ENCODE measurements at regions not wholly inside any gene's neighbourhood (a gene's known extent, or its start where the extent isn't known, plus 50 kb on each side); places are given as distances from the start of the nearest gene placed in this dataset.

DNA sequence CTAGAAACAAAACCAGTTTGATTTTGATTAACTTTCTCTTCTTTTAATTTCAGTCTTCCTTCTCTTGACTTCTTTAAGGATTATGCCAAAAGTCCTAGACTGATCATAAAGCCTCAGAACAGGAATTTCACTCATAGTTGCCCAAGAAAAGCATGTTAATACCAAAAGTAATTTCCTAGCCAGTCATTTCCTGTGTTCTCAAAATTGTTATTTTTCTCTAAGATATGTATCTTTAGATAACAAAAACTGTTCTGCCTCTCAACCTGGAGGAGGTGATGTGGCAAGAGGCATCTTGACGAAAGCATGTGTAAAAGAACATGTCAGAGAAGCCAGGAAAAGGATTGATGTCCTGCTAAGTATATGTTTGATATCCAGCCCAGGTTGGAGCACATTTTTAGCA, 78.0 kb upstream of the IPO9 start:
- no peak for DNase-seq

DNA sequence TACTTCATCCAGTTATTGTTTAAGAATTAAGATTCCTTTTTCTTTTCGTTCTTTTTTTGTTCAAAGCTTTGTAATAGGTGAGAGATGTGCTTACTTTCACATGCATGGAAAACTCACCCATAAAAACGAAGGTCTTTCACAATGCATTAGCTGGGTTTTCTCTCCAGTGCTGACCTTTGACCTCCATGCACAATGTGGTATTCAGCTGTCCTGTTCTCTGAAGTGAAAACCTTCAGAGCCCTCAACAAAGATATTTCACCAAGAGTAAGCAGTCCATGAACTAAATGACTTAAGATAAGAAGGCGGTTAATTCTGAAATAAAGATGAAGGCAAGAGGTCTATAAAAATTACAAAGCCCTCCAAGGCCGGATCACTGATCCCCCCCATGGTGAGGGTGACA, 77.1 kb upstream of the IPO9 start:
- DNase-seq, result no peak

DNA sequence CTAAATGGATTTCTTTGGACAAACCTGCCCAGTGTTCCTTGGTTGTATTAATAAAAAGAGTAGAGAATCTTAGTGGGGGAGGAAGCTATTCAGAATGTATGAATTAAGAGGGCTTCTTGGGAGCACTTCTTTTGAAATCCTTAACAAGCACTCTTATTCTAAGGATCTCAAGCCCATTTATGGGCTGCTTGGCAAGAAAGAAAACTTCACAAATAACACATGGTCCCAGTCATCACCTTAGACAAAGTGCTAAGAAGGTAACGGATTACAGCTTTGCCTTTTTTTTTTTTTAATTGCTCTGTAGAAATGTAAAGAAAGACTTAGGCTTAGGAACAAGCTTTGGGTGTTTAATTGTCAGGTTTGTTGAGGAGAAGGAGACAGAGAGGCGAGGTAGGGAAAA, 76.6 kb upstream of the IPO9 start:
- DNase-seq, result no peak

DNA sequence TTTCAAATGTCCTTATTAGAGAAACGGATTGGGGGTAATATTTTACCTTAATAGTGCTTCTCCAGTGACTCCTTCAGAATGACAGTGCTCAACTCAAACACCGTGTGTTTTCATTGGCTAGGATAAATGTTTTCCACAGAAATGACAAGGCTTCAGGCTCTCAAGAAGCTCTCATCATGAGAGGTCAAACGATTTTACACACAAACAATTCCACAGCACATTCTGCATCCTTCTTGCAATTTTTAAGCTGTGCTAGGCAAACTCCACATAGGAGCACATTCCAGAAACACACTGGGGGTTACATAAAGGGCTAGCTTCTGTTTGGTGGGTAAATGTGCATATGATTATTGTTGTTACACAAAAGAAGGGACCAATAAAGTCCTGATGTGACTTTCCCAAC, 75.5 kb upstream of the IPO9 start:
- no peak for DNase-seq

DNA sequence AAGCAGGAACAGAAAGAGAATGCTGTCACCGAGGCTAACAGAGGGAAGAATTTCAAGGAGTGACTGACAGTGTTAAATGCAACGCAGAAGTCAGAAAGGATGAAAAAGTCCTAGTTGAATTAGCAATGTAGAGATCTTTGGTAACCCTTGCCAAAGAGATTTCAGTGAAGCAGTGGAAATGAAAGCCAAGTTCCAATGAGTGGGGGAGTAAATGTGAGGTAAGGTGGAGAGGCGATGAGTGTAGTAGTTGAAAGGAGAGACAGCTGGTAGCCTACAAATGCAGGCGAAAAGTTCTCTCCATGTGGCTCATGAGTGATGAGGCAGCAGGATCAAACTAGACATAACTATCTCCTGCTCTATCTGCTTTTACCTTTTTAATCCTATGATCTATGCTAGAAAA, 74.6 kb upstream of the IPO9 start:
- DNase-seq, result no peak

DNA sequence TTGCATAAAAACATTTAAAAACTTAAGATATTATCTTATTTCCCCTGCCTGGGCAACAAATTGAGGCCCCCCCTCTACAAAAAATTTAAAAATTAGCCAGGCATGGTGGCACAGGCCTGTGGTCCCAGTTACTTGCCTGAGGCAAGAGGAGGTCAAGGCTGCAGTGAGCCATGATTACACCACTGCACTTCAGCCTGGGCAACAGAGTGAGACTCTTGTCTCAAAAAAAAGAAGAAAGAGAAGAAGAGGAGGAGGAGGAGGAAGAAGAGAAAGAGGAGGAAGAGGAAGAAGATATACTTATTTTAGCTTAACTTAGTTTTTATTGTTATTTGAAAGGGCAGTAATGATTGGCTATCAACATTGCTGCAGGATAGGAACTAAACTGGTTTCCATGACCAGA, 73.8 kb upstream of the IPO9 start:
- DNase-seq, result no peak

DNA sequence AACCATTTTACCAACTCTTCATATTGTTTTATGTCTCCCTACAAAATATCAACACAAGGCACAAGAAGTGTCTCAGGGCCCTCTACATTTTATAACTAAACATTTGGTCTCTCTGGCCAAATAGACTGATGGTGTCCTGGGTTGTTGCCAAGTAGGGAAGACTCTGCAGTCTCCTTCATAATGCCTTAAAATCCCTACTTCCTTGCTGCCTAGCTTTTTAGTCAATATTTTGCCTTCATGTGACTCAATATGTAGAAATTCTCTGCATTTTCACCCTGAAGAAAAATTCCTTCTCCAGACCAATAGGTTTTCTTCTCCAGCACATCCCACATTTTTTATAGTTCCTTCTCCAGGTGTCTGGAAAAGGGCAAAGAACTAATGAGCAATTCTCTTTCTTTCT, 72.6 kb upstream of the IPO9 start:
- no peak for DNase-seq

DNA sequence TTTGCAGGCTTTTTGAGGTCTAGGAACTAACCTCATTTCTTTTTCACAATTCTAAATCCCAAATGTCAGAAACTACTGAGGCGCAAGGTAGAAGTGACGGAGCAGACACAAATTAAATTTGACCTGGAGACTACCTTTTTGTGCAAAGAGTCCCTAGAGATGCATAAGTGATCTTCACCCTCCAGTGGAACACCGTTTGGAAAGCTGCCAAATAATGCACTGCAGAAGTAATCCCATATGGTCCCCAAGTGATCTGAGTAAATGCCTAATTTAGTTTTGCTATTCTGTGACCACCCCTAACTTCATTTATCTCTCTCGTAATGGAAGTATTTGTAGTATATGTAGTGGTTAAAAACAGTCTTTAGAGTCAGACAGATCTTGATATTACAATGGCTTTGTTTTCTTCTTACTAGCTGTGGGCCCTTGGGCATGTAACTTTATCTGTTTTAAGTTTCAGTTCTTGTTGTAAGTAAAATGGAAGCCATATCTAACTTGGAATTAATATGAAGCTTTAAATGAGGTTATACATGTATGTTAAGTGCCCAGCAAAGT, 70.4 kb upstream of the IPO9 start:
- DNase-seq, result no peak

DNA sequence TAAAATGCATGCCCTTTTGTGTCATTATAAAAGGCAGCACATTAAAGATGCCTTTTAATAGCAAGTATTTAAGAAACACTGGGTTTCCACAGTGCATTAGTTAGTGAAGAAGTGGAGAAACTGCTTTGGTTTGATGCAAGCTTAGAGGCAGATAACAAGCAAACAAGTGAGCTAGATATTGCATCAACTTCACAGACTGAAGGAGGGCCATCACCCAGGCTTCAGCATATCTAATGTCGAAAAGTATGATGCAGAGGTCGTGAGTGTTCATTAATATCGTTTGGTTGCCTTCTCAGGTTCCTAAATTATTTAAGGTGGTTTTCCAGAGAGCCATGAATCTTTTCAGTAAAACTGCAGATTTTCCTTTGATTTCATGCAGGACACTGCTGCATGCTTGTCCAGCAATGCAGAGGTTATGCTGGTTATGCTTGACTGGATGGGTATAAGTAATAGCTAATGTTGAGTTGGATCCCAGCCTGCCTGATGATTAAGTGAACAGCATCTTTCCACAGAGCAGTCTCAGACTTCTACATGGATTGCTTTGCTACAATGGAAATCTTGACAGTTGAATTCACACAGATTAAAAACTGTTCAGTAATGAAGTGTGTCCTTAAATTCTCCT, 69.7 kb upstream of the IPO9 start:
- no peak for DNase-seq

DNA sequence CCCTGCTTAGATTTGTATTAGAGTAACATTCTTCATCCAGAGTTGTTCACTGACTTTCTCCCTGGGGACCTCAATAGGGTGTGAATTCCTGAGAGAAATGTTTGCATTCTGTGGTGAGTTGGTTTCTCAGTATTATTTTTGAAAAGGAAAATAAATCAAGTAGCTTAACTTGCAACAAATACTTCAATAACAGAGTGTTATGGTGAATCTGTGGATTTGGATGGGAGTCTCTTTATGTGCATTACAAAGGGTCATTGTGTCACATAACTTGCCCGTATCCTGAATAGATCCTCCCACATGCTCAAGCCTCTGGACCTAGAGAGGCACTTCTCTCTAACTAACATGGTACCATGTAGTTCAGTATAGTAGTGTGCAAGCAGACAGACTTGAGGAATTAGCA, 68.4 kb upstream of the IPO9 start:
- DNase-seq, result no peak

DNA sequence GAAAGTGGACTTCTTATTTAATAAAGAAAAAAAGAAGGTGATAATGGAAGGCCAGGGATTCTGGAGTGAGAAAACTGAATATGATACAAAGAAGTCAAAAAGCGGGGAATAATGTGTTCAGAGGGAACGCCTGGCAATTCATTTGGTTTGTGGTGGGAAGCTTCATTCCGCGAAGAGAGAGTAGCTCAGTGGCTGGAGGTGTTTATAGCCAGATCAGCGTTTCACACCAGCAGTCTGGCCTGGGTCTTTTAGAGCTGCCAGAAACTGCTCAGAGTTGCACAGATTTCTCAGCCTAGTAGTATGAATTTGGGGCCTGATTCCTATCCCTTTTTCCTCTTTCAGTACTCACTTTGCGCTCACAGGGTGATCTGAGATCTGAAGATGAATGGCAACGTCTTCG, 67.8 kb upstream of the IPO9 start:
- DNase-seq, result no peak

DNA sequence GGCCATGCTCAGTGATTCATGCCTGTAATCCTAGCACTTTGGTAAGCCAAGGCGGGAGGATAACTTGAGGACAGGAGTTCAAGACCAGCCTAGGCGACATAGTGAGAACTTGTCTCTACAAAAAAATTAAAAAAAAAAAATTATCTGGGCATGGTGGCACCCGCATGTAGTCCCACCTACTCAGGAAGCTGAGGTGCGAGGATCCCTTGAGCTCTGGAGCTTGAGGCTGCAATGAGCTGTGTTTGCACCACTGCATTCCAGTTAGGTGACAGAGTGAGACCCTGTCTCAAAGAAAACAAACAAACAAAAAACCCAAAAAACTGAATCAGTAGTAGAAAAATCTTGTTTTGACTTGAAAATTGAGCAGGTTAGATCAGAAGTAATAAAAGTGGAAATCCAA, 67.1 kb upstream of the IPO9 start:
- no peak for DNase-seq

DNA sequence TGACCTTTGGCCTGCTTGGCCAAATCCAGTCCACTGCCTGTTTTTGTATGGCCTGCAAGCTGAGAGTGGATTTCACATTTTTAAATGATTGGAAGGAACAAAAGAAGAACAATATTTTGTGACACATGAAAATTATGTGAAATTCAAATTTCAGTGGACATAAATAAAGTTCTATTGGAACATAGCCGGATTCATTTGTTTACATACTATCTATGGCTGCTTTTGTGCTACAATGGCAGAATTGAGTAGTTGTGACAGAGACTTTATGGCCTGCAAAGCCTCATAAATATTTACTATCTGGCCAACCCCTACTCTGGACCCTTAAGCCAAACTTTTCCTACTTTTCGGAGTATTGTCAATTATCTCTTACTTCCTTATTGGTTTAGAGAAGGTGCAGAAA, 66.6 kb upstream of the IPO9 start:
- no peak for DNase-seq

DNA sequence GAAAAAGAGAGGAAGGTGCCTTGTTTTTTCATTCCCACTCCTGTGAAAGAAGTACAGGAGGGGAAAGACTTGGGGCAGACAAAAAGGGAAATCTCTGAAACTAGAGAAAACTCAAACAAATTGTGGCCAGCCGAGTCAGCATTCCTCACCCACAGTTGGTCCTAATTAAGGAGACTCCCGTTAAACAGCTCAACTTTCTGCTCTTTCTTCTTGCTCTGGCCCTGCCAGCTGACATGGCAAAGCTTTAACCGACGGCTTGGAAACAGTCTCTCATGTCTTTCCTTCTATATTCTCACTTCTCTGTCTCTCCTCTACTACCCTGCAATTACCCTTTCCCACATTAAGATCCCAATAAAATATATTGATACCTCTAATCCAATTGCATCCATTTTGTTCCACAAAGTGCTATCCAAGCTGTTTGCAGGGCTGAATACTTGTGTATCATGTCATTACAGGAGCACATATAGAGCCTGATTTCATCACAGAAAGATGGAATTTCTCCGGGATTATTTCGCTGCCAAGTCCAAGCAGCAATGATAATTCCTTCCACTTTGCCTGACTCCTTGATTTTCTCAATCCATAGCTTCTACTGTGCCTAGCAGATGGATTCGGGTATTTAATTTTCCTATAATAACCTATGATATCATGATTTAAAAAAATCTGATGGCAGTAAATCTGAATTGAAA, 65.4 kb upstream of the IPO9 start:
- DNase-seq, result no peak

DNA sequence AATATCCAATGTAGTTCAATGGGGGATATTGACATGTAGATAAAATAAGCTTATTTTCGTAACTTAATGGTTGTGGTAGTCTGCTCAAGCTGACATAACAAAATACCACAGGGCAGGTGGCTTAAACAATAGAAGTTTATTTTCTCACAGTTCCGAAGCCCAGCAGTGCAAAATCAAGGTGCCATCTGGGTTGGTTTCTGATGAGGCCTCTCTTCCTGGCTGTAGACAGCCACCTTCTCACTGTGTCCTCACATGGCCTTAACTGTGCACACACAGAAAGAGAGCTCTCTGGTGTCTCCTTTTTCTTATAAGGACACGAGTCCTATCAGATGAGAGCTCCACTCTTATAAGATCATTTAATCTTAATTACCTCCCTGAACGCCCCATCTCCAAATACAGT, 64.8 kb upstream of the IPO9 start:
- no peak for DNase-seq

DNA sequence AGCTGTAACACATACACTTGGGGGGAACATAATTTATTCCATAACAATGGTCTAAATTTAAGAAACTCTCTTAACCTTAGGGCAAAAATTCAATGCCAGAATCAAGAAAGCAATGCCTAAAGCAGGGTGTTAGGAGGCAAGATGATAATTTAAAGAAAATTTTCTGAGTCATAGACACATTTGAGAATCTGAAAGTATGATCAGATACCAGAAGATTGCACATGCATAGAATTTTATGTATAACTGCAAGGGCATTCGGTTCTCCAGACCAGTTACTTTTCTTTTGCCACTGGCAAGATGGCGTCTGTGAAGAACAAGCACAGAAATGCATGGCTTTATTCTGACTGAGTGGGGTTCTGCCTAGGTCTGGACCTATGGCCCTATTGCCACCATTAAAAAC, 64.4 kb upstream of the IPO9 start:
- no peak for DNase-seq

DNA sequence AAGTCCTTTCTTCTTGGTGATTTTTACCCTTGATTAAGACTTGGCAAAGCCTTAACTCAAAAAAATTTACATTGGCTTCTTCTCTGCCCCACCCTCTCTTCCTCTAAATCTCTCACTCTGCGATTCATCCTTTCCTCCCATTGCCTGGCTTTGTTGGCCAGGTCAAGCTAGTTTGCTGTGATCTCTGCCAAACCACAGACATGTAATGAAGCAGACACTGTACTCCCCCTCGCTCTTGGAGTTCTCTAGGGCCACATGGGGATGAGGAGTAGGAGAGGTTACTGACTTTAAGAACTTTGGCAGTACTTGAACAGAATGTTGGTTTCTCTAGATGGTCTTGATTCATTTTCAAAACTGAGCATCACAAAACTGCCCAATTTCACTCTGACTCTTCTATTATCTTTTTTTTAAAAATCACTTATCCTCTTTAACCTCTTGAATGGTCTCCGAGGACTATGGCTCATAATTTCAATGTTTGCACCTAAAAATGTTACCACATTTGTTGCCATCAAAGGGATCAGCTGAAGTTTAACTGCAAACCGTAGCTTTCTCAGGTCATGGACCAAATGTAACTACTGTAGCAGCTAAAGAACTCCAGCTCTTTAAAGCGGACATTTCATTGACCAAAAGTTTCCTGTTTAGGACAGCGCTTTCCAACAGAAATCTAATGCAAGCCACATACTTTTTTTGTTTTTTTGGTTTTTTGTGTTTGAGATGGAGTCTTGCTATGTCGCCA, 62.7 kb upstream of the IPO9 start:
- no peak for DNase-seq

DNA sequence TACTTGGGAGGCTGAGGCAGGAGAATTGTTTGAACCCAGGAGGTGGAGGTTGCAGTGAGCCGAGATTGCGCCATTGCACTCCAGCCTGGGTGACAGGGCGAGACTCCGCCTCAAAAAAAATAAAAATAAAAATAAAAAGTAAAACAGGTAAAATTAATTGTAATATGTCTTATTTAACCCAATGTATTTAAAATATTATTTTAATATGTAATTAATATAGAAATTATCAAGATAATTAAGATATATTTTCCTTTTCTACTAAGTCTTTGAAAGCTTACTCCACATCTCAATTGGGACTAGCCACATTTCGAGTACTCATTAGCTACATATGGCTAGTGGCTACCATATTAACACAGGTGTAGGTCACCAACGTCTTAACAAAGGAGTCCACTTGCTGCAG, 61.6 kb upstream of the IPO9 start:
- DNase-seq, result no peak

DNA sequence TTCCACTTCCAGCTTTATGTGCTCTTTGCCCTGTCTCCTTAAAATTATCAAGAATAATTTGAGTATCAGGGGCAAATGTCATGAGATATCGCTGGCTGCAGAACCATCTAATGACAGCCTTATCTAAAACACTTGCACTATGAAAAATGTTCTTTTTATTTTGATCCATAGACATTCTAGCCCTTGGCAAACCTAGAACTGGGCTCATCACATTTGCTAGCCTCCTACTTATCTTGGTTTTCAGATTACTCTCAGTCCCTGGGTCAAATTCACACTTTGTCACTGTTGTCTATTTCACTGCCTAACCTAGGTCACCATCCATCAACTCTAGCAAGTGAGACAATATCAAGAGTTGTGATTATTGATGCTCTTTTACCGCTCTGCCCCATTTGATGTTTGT, 59.9 kb upstream of the IPO9 start:
- no peak for DNase-seq

DNA sequence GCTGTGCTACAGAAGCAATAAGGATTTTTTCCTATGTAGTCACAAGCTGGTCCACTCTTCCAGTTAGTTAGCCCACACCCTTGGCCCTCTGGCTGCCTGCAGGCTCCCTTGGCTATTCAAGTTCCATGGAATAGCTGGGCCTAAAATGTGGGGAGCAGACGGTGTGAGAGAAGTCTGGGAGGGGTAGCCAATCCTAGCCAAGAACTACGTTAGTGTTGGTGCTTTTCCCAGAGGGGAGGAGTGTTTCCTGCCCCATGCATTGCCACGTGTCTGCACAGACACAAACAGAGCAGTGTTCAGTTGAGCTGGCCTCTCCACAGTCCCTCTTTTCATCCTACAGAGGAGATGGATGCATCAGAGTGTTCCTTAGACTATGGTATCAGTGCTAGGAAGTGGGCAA, 59.0 kb upstream of the IPO9 start:
- DNase-seq, result no peak

DNA sequence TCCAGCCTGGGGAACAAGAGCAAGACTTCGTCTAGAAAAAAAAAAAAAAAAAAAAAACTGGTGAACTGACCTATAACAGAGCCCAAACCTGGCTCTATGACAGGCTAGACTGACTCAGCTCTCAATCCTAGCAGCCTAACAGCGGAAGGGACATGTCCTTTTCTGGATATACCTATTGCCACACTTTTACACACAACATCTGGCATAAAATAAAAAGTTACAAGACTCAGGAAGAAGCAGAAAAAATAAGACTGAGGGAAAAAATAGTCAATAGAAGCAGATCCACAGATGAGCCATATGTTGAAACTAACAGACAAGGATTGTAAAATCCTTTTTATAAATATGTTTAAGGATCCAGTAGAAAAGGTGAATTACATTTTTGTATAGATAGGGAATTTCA, 57.5 kb upstream of the IPO9 start:
- no peak for DNase-seq

DNA sequence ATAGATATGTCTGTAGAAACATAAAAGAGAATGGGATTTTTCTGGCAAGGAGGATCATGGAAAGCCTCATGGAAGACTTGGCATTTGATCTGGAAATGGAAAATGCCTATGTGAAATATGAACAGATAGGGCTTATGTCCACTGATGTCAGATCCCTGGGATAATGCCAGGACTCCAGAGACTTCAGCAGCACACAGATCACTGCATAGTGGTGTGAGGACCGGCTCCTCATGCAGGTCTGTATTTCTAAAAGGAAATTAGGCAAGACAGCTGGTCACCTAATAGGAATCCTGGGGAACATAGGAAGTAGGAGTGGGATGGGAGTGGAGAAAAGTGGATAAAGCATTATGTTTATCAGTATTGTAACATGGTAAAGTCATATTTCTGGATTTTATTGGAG, 56.8 kb upstream of the IPO9 start:
- DNase-seq, result no peak

DNA sequence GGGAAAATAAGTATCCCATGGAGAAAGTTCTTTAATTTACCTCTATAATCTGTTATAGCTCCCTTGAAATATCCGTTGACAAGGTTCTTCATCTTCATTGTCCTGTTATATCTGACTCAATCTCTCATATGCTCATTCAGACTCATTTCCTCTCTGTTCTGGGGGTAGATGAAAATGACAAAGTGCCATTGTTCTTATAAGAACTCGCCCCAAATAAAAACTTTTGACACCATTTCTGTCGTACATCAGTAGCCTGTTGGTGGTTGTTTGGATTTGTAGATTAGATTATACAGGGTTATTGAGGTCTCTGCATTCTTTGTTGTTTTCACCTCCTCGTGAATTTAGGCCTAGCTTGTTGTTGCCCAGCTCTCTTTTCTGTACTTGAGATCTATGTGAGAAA, 55.2 kb upstream of the IPO9 start:
- no peak for DNase-seq

DNA sequence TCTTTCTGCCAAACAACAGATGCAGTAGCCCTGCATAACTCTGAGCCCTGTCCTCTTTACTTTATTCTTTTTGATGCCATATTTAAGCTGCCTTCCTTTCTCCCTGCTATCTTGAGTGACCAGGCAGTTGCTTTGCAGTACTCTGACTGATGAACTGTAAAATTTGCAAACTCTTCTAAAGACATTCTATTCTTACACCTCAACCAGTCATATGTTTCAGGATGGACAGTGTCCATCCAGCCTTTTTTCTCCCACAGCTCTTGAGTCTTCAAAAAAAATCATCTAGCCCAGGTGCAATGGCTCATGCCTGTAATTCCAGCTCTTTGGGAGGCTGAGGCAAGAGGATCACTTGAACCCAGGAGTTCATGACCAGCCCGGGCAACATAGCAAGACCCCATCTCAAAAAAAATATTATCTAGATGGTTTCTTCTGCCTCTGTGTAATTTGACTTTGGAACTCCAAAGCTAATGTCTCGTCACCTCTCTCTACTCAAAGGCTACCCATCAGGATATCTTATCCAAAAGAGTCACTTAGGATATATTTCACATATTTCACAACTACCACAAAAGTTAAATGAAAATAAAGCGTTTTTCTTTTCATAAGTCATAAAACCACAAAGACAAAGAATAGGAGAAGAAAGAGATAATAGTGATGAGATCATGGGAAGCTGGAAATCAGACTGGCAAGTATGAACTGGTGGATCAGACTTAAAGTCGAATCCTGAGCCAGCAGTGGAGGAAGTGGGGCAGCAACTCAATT, 54.6 kb upstream of the IPO9 start:
- DNase-seq, result no peak
